ENCODE measurements at regions not wholly inside any gene's neighbourhood (a gene's known extent, or its start where the extent isn't known, plus 50 kb on each side); places are given as distances from the start of the nearest gene placed in this dataset.

GRCh38 chr20:12049125-12049524 is 131.4 kb downstream of the BTBD3 start:
- TF ChIP-seq USF2 (CRISPR knock-in tag; IDR thresholded peaks at IDR 0.05): no peak
- no peak for TF ChIP-seq TEAD4 (CRISPR knock-in tag; IDR thresholded peaks at IDR 0.05)
- no peak for TF ChIP-seq E2F5 (CRISPR knock-in tag; IDR thresholded peaks at IDR 0.05)
- TF ChIP-seq ZNF512 (CRISPR knock-in tag; IDR thresholded peaks at IDR 0.05; ENCODE audit: borderline replicate concordance): no peak
- TF ChIP-seq ZNF121 (CRISPR knock-in tag; IDR thresholded peaks at IDR 0.05): no peak
- TF ChIP-seq ZNF232 (CRISPR knock-in tag; IDR thresholded peaks at IDR 0.05): no peak
- TF ChIP-seq, protein P1, sequence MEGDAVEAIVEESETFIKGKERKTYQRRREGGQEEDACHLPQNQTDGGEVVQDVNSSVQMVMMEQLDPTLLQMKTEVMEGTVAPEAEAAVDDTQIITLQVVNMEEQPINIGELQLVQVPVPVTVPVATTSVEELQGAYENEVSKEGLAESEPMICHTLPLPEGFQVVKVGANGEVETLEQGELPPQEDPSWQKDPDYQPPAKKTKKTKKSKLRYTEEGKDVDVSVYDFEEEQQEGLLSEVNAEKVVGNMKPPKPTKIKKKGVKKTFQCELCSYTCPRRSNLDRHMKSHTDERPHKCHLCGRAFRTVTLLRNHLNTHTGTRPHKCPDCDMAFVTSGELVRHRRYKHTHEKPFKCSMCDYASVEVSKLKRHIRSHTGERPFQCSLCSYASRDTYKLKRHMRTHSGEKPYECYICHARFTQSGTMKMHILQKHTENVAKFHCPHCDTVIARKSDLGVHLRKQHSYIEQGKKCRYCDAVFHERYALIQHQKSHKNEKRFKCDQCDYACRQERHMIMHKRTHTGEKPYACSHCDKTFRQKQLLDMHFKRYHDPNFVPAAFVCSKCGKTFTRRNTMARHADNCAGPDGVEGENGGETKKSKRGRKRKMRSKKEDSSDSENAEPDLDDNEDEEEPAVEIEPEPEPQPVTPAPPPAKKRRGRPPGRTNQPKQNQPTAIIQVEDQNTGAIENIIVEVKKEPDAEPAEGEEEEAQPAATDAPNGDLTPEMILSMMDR (IDR thresholded peaks at IDR 0.05): no peak
- no peak for TF ChIP-seq STAT6 (CRISPR knock-in tag; conservative IDR thresholded peaks at IDR 0.05; ENCODE audit: low read depth)
- no peak for TF ChIP-seq ZNF138 (CRISPR knock-in tag; conservative IDR thresholded peaks at IDR 0.05)
- no peak for TF ChIP-seq ELF4 (CRISPR knock-in tag; IDR thresholded peaks at IDR 0.05; ENCODE audit: low read depth)
- TF ChIP-seq NR2C2 (CRISPR knock-in tag; IDR thresholded peaks at IDR 0.05): no peak
- no peak for TF ChIP-seq ZBTB21 (CRISPR knock-in tag; IDR thresholded peaks at IDR 0.05; ENCODE audit: borderline replicate concordance)
- TF ChIP-seq TCF7 (CRISPR knock-in tag; IDR thresholded peaks at IDR 0.05; ENCODE audit: low read depth): no peak
- TF ChIP-seq GABPB1 (CRISPR knock-in tag; IDR thresholded peaks at IDR 0.05): no peak

Measured in WTC11 (cell line).